ENCODE measurements at regions not wholly inside any gene's neighbourhood (a gene's known extent, or its start where the extent isn't known, plus 50 kb on each side); places are given as distances from the start of the nearest gene placed in this dataset.

GRCh38 chr11:95641495-95641894, 148.1 kb downstream of the FAM76B start:
- no peaks in the 10 kb centered on the region for H3K9me2 ChIP-seq
- WGBS (ENCODE audit: low lambda C conversion rate), result 18% methylated on average over 3 of the region's 3 CpGs
- no peaks in the 10 kb centered on the region; the same call in 1 of the 2 replicates for H3K9me3 ChIP-seq
- no peaks in the 10 kb centered on the region for H4K20me1 ChIP-seq (ENCODE audit: insufficient read depth)
- H3K27me3 ChIP-seq (ENCODE audit: insufficient read depth), result no peaks in the 10 kb centered on the region
- H3K4me1 ChIP-seq (ENCODE audit: control insufficient read depth in 1 of 2, insufficient read depth in 2 of 2, low read depth in 1 of 2, low read length in 1 of 2), result no peaks in the 10 kb centered on the region
- no peaks in the 10 kb centered on the region for H3K79me2 ChIP-seq (ENCODE audit: insufficient read depth)
- ChIA-PET CTCF (no interaction called here), POLR2A (no interaction called here)
- no peaks in the 10 kb centered on the region for H3K36me3 ChIP-seq (replicated peaks in 1 of 2; ENCODE audit: control insufficient read depth in 1 of 2, insufficient read depth in 2 of 2, low read length in 1 of 2)
- no peak overlapping the region for H3K9ac ChIP-seq
- H3F3A ChIP-seq (replicated peaks; ENCODE audit: insufficient read depth), result no peaks in the 10 kb centered on the region
- H3K27ac ChIP-seq (ENCODE audit: low read depth in 2 of 2, low read length in 1 of 2), result no peak overlapping the region
- no peak for TF ChIP-seq RCOR1 (IDR thresholded peaks at IDR 0.05; ENCODE audit: low read length)
- H2AFZ ChIP-seq (ENCODE audit: low read depth), result no peak overlapping the region
- no peak overlapping the region for H3K4me2 ChIP-seq
- H3K4me3 ChIP-seq (ENCODE audit: low read depth in 2 of 2, low read length in 1 of 2), result no peak overlapping the region
- no peak for DNase-seq

- ChIA-PET POLR2A (no interaction called here), CTCF (no interaction called here)
Measured at GRCh38 chr11:95638501-95638900, 151.1 kb downstream of the FAM76B start.

More at GRCh38 chr11:95638501-95638900, 151.1 kb downstream of the FAM76B start:
- Histone ChIP-seq H2AFZ (ENCODE audit: low read depth) (no peak overlapping the region), H3K9ac (no peak overlapping the region), H3F3A (replicated peaks; ENCODE audit: insufficient read depth) (no peaks in the 10 kb centered on the region), H3K4me1 (ENCODE audit: control insufficient read depth in 1 of 2, insufficient read depth in 2 of 2, low read depth in 1 of 2, low read length in 1 of 2) (no peaks in the 10 kb centered on the region), H3K27ac (ENCODE audit: low read depth in 2 of 2, low read length in 1 of 2) (no peak overlapping the region), H4K20me1 (ENCODE audit: insufficient read depth) (no peaks in the 10 kb centered on the region), H3K36me3 (replicated peaks in 1 of 2; ENCODE audit: control insufficient read depth in 1 of 2, insufficient read depth in 2 of 2, low read length in 1 of 2) (no peaks in the 10 kb centered on the region), H3K79me2 (ENCODE audit: insufficient read depth) (no peaks in the 10 kb centered on the region), H3K27me3 (ENCODE audit: insufficient read depth) (no peaks in the 10 kb centered on the region), H3K9me2 (no peaks in the 10 kb centered on the region), H3K4me2 (no peak overlapping the region), H3K4me3 (ENCODE audit: low read depth in 2 of 2, low read length in 1 of 2) (no peak overlapping the region), H3K9me3 (no peaks in the 10 kb centered on the region; the same call in 1 of the 2 replicates)
- TF ChIP-seq NFIC (IDR thresholded peaks at IDR 0.05; ENCODE audit: borderline replicate concordance) (no peak), MAX (IDR thresholded peaks at IDR 0.05; ENCODE audit: low read depth) (no peak), FOXM1 (IDR thresholded peaks at IDR 0.05; ENCODE audit: low read depth) (no peak), CTCF (IDR thresholded peaks at IDR 0.05) (no peak), ELF1 (IDR thresholded peaks at IDR 0.05) (no peak), FOSL2 (IDR thresholded peaks at IDR 0.05; ENCODE audit: borderline replicate concordance, low read depth) (no peak), RFX5 (IDR thresholded peaks at IDR 0.05; ENCODE audit: low read length) (no peak)
- DNase-seq, result no peak
- WGBS (ENCODE audit: low lambda C conversion rate), result 6% methylated on average over 1 of the region's 1 CpG
